DOHH2 (cell line): ENCODE measurements at regions not wholly inside any gene's neighbourhood (a gene's known extent, or its start where the extent isn't known, plus 50 kb on each side); places are given as distances from the start of the nearest gene placed in this dataset.

Experiments used
- H3F3A ChIP-seq: fragments of 200-600 bp; sonication (generic), shearing (Covaris generic); 2 replicates; pipeline ENCODE4 v1.6.0; 2016; ENCODE audit warnings: antibody characterized with exemption, mild to moderate bottlenecking; ENCODE audit not compliant: control insufficient read depth, insufficient read depth
- H3K27ac ChIP-seq: fragments of 200-600 bp; sonication (generic); 2 replicates; pipeline ENCODE4 v1.5.1; 2014; ENCODE audit warnings: low read depth, mild to moderate bottlenecking, low read length, moderate library complexity
- H3K27me3 ChIP-seq: fragments of 200-600 bp; sonication (generic); 2 replicates; pipeline ENCODE4 v1.6.1; 2014; ENCODE audit warnings: mild to moderate bottlenecking, low read length, mixed read lengths; ENCODE audit not compliant: control insufficient read depth
- H3K36me3 ChIP-seq: fragments of 200-600 bp; sonication (generic); 2 replicates; pipeline ENCODE4 v1.6.1; 2014; ENCODE audit warnings: mild to moderate bottlenecking, low read length, moderate library complexity, mixed read lengths; ENCODE audit not compliant: control insufficient read depth
- H3K4me1 ChIP-seq: fragments of 200-600 bp; sonication (generic); 2 replicates; pipeline ENCODE4 v1.6.1; 2014; ENCODE audit warnings: mild to moderate bottlenecking, low read length, mixed read lengths; ENCODE audit not compliant: control insufficient read depth
- H3K4me2 ChIP-seq: fragments of 200-600 bp; sonication (generic); 2 replicates; pipeline ENCODE4 v1.6.0; 2014; ENCODE audit warnings: mild to moderate bottlenecking, low read length, moderate library complexity
- H3K4me3 ChIP-seq: fragments of 200-600 bp; sonication (generic); 2 replicates; pipeline ENCODE4 v1.5.1; 2014; ENCODE audit warnings: mild to moderate bottlenecking, low read length, mixed read lengths
- H3K79me2 ChIP-seq: fragments of 200-600 bp; sonication (generic); 2 replicates; pipeline ENCODE4 v1.6.1; 2014; ENCODE audit warnings: mild to moderate bottlenecking, low read length, mixed read lengths; ENCODE audit not compliant: control insufficient read depth
- H3K9me2 ChIP-seq: fragments of 200-600 bp; sonication (generic); replicated peaks from 2 replicates; pipeline ENCODE4 v1.6.1; 2014; ENCODE audit warnings: mild to moderate bottlenecking, low read length, mixed read lengths; ENCODE audit not compliant: control insufficient read depth
- H3K9me3 ChIP-seq: fragments of 200-600 bp; sonication (generic); 2 replicates; pipeline ENCODE4 v1.6.1; 2014; ENCODE audit warnings: antibody characterized with exemption, low read length, mixed read lengths; ENCODE audit not compliant: control insufficient read depth, insufficient read depth
- H4K20me1 ChIP-seq: fragments of 200-600 bp; sonication (generic); 2 replicates; pipeline ENCODE4 v1.6.0; 2014; ENCODE audit warnings: low read depth, mild to moderate bottlenecking, antibody characterized with exemption, low read length, moderate library complexity; ENCODE audit not compliant: control insufficient read depth, insufficient read depth
- CTCF ChIP-seq: fragments of 200-600 bp; sonication (generic); IDR thresholded peaks from one replicate; pipeline ENCODE4 v1.5.1; 2014; ENCODE audit warnings: antibody characterized with exemption, mild to moderate bottlenecking, low read depth, low read length; ENCODE audit not compliant: poor library complexity, severe bottlenecking
- EZH2phosphoT487 ChIP-seq: fragments of 200-600 bp; sonication (generic); IDR thresholded peaks from 2 replicates; pipeline ENCODE4 v1.6.1; 2017; ENCODE audit warnings: borderline replicate concordance, mild to moderate bottlenecking, antibody characterized with exemption, low read length, moderate library complexity, mixed read lengths

- TF ChIP-seq EZH2phosphoT487 (no peak), CTCF (no peak)
- H3K4me1 ChIP-seq, result no peaks in the 10 kb centered on the region
- no peaks in the 10 kb centered on the region for H3K36me3 ChIP-seq
- no peaks in the 10 kb centered on the region for H4K20me1 ChIP-seq
- no peak overlapping the region for H3K4me3 ChIP-seq
- no peaks in the 10 kb centered on the region for H3K27me3 ChIP-seq
- H3K79me2 ChIP-seq, result no peaks in the 10 kb centered on the region
- no peaks in the 10 kb centered on the region for H3K9me3 ChIP-seq
- H3K27ac ChIP-seq, result no peak overlapping the region
- H3K9me2 ChIP-seq, result no peaks in the 10 kb centered on the region
- H3F3A ChIP-seq, result no peaks in the 10 kb centered on the region
- H3K4me2 ChIP-seq, result no peak overlapping the region
Measured at GRCh38 chr18:27276886-27277285, 91.8 kb upstream of the CHST9 start.

GRCh38 chr18:27276479-27276878 lies 91.4 kb upstream of the CHST9 start:
- no peaks in the 10 kb centered on the region for H3K9me3 ChIP-seq
- H3K9me2 ChIP-seq, result no peaks in the 10 kb centered on the region
- H3F3A ChIP-seq, result no peaks in the 10 kb centered on the region
- H3K4me2 ChIP-seq, result no peak overlapping the region
- H3K79me2 ChIP-seq, result no peaks in the 10 kb centered on the region
- no peak overlapping the region for H3K4me3 ChIP-seq
- H3K27ac ChIP-seq, result no peak overlapping the region
- no peaks in the 10 kb centered on the region for H3K4me1 ChIP-seq
- no peaks in the 10 kb centered on the region for H4K20me1 ChIP-seq
- TF ChIP-seq CTCF, result no peak
- TF ChIP-seq EZH2phosphoT487, result no peak
- no peaks in the 10 kb centered on the region for H3K27me3 ChIP-seq
- H3K36me3 ChIP-seq, result no peaks in the 10 kb centered on the region

GRCh38 chr18:27274901-27275300 lies 89.8 kb upstream of the CHST9 start:
- no peaks in the 10 kb centered on the region for H3K79me2 ChIP-seq
- H3K4me2 ChIP-seq, result no peak overlapping the region
- TF ChIP-seq EZH2phosphoT487 (no peak), CTCF (no peak)
- no peak overlapping the region for H3K27ac ChIP-seq
- H3K27me3 ChIP-seq, result no peaks in the 10 kb centered on the region
- H3F3A ChIP-seq, result no peaks in the 10 kb centered on the region
- no peaks in the 10 kb centered on the region for H3K9me2 ChIP-seq
- no peak overlapping the region for H3K4me3 ChIP-seq
- H3K36me3 ChIP-seq, result no peaks in the 10 kb centered on the region
- H3K9me3 ChIP-seq, result no peaks in the 10 kb centered on the region
- no peaks in the 10 kb centered on the region for H3K4me1 ChIP-seq
- H4K20me1 ChIP-seq, result no peaks in the 10 kb centered on the region

- Histone ChIP-seq H3F3A (no peaks in the 10 kb centered on the region), H3K27ac (no peak overlapping the region), H4K20me1 (no peaks in the 10 kb centered on the region), H3K4me1 (no peaks in the 10 kb centered on the region), H3K9me3 (no peaks in the 10 kb centered on the region), H3K79me2 (no peaks in the 10 kb centered on the region), H3K4me3 (no peak overlapping the region), H3K36me3 (no peaks in the 10 kb centered on the region), H3K27me3 (no peaks in the 10 kb centered on the region), H3K9me2 (no peaks in the 10 kb centered on the region), H3K4me2 (no peak overlapping the region)
- TF ChIP-seq EZH2phosphoT487 (no peak), CTCF (no peak)
Measured at GRCh38 chr18:27270508-27270907, 85.4 kb upstream of the CHST9 start.
